IMR-90 (cell line): ENCODE measurements at regions not wholly inside any gene's neighbourhood (a gene's known extent, or its start where the extent isn't known, plus 50 kb on each side); places are given as distances from the start of the nearest gene placed in this dataset.

ENCODE experiments used
- ATAC-seq: fragments of 200-7000 bp; cut with Tn5 transposase; 2 replicates; pipeline ENCODE4 v1.9.1; 2020; ENCODE audit warnings: low read depth, mild to moderate bottlenecking, moderate library complexity
- BruUV-seq: library from RNA; stranded (reverse); fragments of 400-500 nt; replicated peaks from 2 replicates; lab custom pipeline; 2021; lab: Mats Ljungman, UMichigan
- CTCF ChIA-PET: fragments of 300-600 bp; formaldehyde crosslinking; extraction: SDS; loops from one replicate; lab custom pipeline; 2021; ENCODE audit warnings: antibody characterized with exemption; lab: Yijun Ruan, JAX
- POLR2A ChIA-PET: fragments of 300-600 bp; sonication (Branson Sonifier 250); formaldehyde crosslinking; loops from one replicate; lab custom pipeline; 2022; ENCODE audit warnings: antibody characterized with exemption; ENCODE audit not compliant: unreplicated experiment; lab: Charles Lee
- DNase-seq: peaks from one replicate; pipeline ENCODE4 v3.0.0; 2013
- H2AFZ ChIP-seq: replicated peaks from 2 replicates; pipeline ENCODE3; 2013; ENCODE audit warnings: low read length, mild to moderate bottlenecking; ENCODE audit not compliant: poor library complexity
- H2AK5ac ChIP-seq: 2 replicates; pipeline ENCODE4 v1.6.1; 2013; ENCODE audit warnings: low read depth, low read length, inconsistent platforms
- H2AK9ac ChIP-seq: replicated peaks from 2 replicates; pipeline ENCODE3; 2013; ENCODE audit warnings: mild to moderate bottlenecking, low read depth, low read length, moderate library complexity; ENCODE audit not compliant: poor library complexity
- H2BK120ac ChIP-seq: 2 replicates; pipeline ENCODE4 v1.6.1; 2013; ENCODE audit warnings: low read depth, low read length, inconsistent platforms
- H2BK15ac ChIP-seq: 3 replicates; pipeline ENCODE4 v1.6.1; 2013; ENCODE audit warnings: low read depth, low read length, inconsistent platforms
- H2BK20ac ChIP-seq: 2 replicates; pipeline ENCODE4 v1.6.1; 2013; ENCODE audit warnings: low read depth, mild to moderate bottlenecking, inconsistent platforms, low read length, moderate library complexity
- H2BK5ac ChIP-seq: 2 replicates; pipeline ENCODE4 v1.6.1; 2013; ENCODE audit warnings: mild to moderate bottlenecking, low read depth, low read length, inconsistent platforms; ENCODE audit not compliant: poor library complexity, severe bottlenecking
- H3K14ac ChIP-seq: replicated peaks from 2 replicates; pipeline ENCODE4 v1.6.1; 2013; ENCODE audit warnings: low read depth, low read length, inconsistent platforms
- H3K18ac ChIP-seq: 2 replicates; pipeline ENCODE4 v1.6.1; 2013; ENCODE audit warnings: low read depth, low read length, control low read depth
- H3K23ac ChIP-seq: 2 replicates; pipeline ENCODE4 v1.6.1; 2013; ENCODE audit warnings: low read depth, low read length, inconsistent platforms
- H3K27ac ChIP-seq: 2 replicates; pipeline ENCODE4 v1.5.1; 2013; ENCODE audit warnings: mild to moderate bottlenecking, control low read depth, low read length; ENCODE audit not compliant: insufficient read depth
- H3K27me3 ChIP-seq: 2 replicates; pipeline ENCODE4 v1.6.1; 2013; ENCODE audit warnings: low read length; ENCODE audit not compliant: control insufficient read depth, insufficient read depth
- H3K36me3 ChIP-seq: 2 replicates; pipeline ENCODE4 v1.6.1; 2013; ENCODE audit warnings: low read length, mixed read lengths; ENCODE audit not compliant: control insufficient read depth, insufficient read depth
- H3K4ac ChIP-seq: 2 replicates; pipeline ENCODE4 v1.6.1; 2013; ENCODE audit warnings: low read depth, low read length, inconsistent platforms
- H3K4me1 ChIP-seq: 2 replicates; pipeline ENCODE4 v1.6.1; 2013; ENCODE audit warnings: low read length, mixed read lengths; ENCODE audit not compliant: control insufficient read depth, insufficient read depth
- H3K4me2 ChIP-seq: 2 replicates; pipeline ENCODE4 v1.6.1; 2013; ENCODE audit warnings: low read depth, mild to moderate bottlenecking, control low read depth, low read length, moderate library complexity
- H3K4me3 ChIP-seq: 2 replicates; pipeline ENCODE4 v1.5.1; 2013; ENCODE audit warnings: low read depth, mild to moderate bottlenecking, control low read depth, low read length, moderate library complexity; ENCODE audit not compliant: insufficient read depth
- H3K56ac ChIP-seq: 2 replicates; pipeline ENCODE4 v1.6.1; 2013; ENCODE audit warnings: low read length, inconsistent platforms; ENCODE audit not compliant: insufficient read depth; ENCODE audit errors: extremely low read depth
- H3K79me1 ChIP-seq, 2 experiments: 2 replicates each; pipeline ENCODE4 v1.6.1; 2013; ENCODE audit warnings: low read length in 2 of 2, inconsistent platforms in 1 of 2, low read depth in 1 of 2
- H3K9ac ChIP-seq: 2 replicates; pipeline ENCODE4 v1.6.1; 2013; ENCODE audit warnings: low read depth, low read length, control low read depth
- H3K9me1 ChIP-seq: 2 replicates; pipeline ENCODE4 v1.6.1; 2013; ENCODE audit warnings: low read length, inconsistent platforms; ENCODE audit not compliant: insufficient read depth
- H3K9me3 ChIP-seq: 2 replicates; pipeline ENCODE4 v1.6.1; 2013; ENCODE audit warnings: low read length; ENCODE audit not compliant: control insufficient read depth, insufficient read depth
- H4K20me1 ChIP-seq: 2 replicates; pipeline ENCODE4 v1.6.1; 2013; ENCODE audit warnings: low read length, inconsistent platforms; ENCODE audit not compliant: insufficient read depth
- H4K5ac ChIP-seq: 2 replicates; pipeline ENCODE4 v1.6.1; 2013; ENCODE audit warnings: mild to moderate bottlenecking, low read depth, low read length, control low read depth
- H4K8ac ChIP-seq, 2 experiments: 2 replicates each; pipeline ENCODE4 v1.6.1; 2013; ENCODE audit warnings: low read depth in 2 of 2, low read length in 2 of 2, control low read depth in 1 of 2, inconsistent platforms in 1 of 2
- H4K91ac ChIP-seq: 2 replicates; pipeline ENCODE4 v1.6.1; 2013; ENCODE audit warnings: low read depth, low read length, inconsistent platforms; ENCODE audit not compliant: insufficient read depth
- FOS ChIP-seq: fragments of 150-350 bp; IDR thresholded peaks from 2 replicates; pipeline ENCODE4 v1.6.1; 2016; ENCODE audit warnings: low read depth, low read length
- MAZ ChIP-seq: IDR thresholded peaks from 2 replicates; pipeline ENCODE4 v1.6.1; 2012; ENCODE audit warnings: low read depth, mild to moderate bottlenecking, low read length, improper control_type of control experiment, moderate library complexity, borderline replicate concordance
- MXI1 ChIP-seq: IDR thresholded peaks from 2 replicates; pipeline ENCODE4 v1.6.1; 2012; ENCODE audit warnings: low read depth, mild to moderate bottlenecking, low read length, moderate library complexity, borderline replicate concordance
- WGBS, 2 experiments: methylation state at CpG; one replicate each; pipeline versions ENCODE4 v1.1.5 to v1.1.7; 2013; ENCODE audit warnings: missing lambda C conversion rate in 2 of 2; ENCODE audit not compliant: insufficient read length in 1 of 2; ENCODE audit errors: extremely low coverage in 2 of 2; 5-methylcytosine and 5-hydroxymethylcytosine counted together
- dilution Hi-C: fragments of 300-500 bp; cut with HindIII; formaldehyde crosslinking; loops from one replicate; pipeline ENCODE4 v1.14.3; 2018; ENCODE audit warnings: low sequenced_read_pairs; ENCODE audit not compliant: unreplicated experiment
- in situ Hi-C: fragments of 300-500 bp; cut with MboI; formaldehyde crosslinking; loops from 3 replicates; pipeline ENCODE4 v1.14.3; 2019; ENCODE audit warnings: low sequenced_read_pairs, inconsistent platforms, mixed read lengths
- intact Hi-C: fragments of 100-400 bp; cut with micrococcal nuclease; formaldehyde crosslinking; loops from 2 replicates; pipeline ENCODE4 v1.10.0; 2022
- TF ChIP-seq, protein P1 (sequence below): conservative IDR thresholded peaks from 2 replicates; pipeline ENCODE4 v1.5.1; 2012; ENCODE audit warnings: mild to moderate bottlenecking, low read depth, low read length, improper control_type of control experiment

DNA sequence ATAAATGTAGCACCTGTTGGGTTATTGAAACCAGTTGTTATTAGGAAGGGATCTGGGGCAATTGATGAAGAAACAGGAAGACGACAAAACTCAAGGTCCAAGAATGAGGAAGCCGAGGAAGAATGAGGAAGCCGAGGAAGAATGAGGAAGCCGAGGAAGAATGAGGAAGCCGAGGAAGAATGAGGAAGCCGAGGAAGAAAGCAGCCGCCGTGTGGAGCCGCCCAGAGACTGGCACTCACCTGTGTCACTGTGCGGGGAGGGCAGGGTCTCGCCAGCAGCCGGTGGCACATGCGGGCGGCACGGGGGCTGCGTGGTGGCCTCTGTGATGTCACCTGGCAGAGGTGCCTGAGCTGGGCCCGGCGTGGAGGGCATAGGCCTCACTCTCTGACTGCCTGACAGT is 71.1 kb upstream of the CFAP46 start:
- H3K4ac ChIP-seq: no peak overlapping the region

More for the DNA sequence above, 71.1 kb upstream of the CFAP46 start:
- Histone ChIP-seq H3K9me3 (peaks cover 25% of the 10 kb centered on the region), H4K5ac (no peak overlapping the region), H2BK15ac (no peak overlapping the region), H3K9me1 (no peaks in the 10 kb centered on the region), H3K4me1 (no peaks in the 10 kb centered on the region), H4K91ac (no peak overlapping the region), H3K23ac (no peak overlapping the region), H3K4me2 (no peak overlapping the region), H3K56ac (no peak overlapping the region), H3K9ac (no peak overlapping the region), H4K8ac (no peak overlapping the region), H2AFZ (no peak overlapping the region), H3K79me1 (no peaks in the 10 kb centered on the region), H3K27ac (no peak overlapping the region), H3K18ac (no peak overlapping the region), H2BK120ac (no peak overlapping the region), H2BK20ac (no peak overlapping the region), H3K4me3 (no peak overlapping the region), H2BK5ac (no peak overlapping the region), H3K27me3 (no peaks in the 10 kb centered on the region), H3K36me3 (no peaks in the 10 kb centered on the region), H4K20me1 (no peaks in the 10 kb centered on the region), H2AK9ac (no peak overlapping the region), H2AK5ac (no peak overlapping the region), H3K14ac (no peak overlapping the region)
- DNase-seq (no peak), ATAC-seq (no peak)
- dilution Hi-C loops (no loop called here), in situ Hi-C loops (no loop called here), intact Hi-C loops (no loop called here)
- CTCF ChIA-PET: no interaction called here
- BruUV-seq: no TSS peak
- POLR2A ChIA-PET: no interaction called here
- WGBS, 2 experiments: 82% methylated on average over 11 of the region's 18 CpGs; no CpG with 5 or more reads in 1 of the 2 experiments
- TF ChIP-seq FOS (no peak), MXI1 (no peak), MAZ (no peak)
- TF ChIP-seq, protein P1, sequence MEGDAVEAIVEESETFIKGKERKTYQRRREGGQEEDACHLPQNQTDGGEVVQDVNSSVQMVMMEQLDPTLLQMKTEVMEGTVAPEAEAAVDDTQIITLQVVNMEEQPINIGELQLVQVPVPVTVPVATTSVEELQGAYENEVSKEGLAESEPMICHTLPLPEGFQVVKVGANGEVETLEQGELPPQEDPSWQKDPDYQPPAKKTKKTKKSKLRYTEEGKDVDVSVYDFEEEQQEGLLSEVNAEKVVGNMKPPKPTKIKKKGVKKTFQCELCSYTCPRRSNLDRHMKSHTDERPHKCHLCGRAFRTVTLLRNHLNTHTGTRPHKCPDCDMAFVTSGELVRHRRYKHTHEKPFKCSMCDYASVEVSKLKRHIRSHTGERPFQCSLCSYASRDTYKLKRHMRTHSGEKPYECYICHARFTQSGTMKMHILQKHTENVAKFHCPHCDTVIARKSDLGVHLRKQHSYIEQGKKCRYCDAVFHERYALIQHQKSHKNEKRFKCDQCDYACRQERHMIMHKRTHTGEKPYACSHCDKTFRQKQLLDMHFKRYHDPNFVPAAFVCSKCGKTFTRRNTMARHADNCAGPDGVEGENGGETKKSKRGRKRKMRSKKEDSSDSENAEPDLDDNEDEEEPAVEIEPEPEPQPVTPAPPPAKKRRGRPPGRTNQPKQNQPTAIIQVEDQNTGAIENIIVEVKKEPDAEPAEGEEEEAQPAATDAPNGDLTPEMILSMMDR: no peak
